GM13976 (cell line): ENCODE measurements at regions not wholly inside any gene's neighbourhood (a gene's known extent, or its start where the extent isn't known, plus 50 kb on each side); places are given as distances from the start of the nearest gene placed in this dataset.

ENCODE experiments used
- DNase-seq: peaks from one replicate; pipeline ENCODE4 v3.0.0; 2012; ENCODE audit warnings: low spot score
- CTCF ChIP-seq: IDR thresholded peaks from 2 replicates; pipeline ENCODE4 v1.5.1; 2012; ENCODE audit warnings: borderline replicate concordance, mild to moderate bottlenecking; ENCODE audit not compliant: insufficient read depth; ENCODE audit errors: extremely low read depth, missing control alignments, control extremely low read depth
- in situ Hi-C: fragments of 300-500 bp; cut with MboI; formaldehyde crosslinking; loops from one replicate; pipeline ENCODE4 v1.12.0; 2022; ENCODE audit warnings: low sequenced_read_pairs, mixed read lengths, inconsistent platforms; ENCODE audit not compliant: unreplicated experiment

- no peak for TF ChIP-seq CTCF
- in situ Hi-C loops: no loop called here
- no peak for DNase-seq
Measured at GRCh38 chr3:106748472-106749262, 628.6 kb upstream of the CCDC54 start.

- TF ChIP-seq CTCF: no peak
- no peak for DNase-seq
- in situ Hi-C loops: no loop called here
Measured at GRCh38 chr3:106750092-106750491, 627.1 kb upstream of the CCDC54 start.

- TF ChIP-seq CTCF: no peak
- no peak for DNase-seq
- in situ Hi-C loops: no loop called here
Measured at GRCh38 chr3:106755336-106755735, 621.9 kb upstream of the CCDC54 start.

- DNase-seq: no peak
- no peak for TF ChIP-seq CTCF
- in situ Hi-C loops: no loop called here
Measured at GRCh38 chr3:106756901-106757300, 620.3 kb upstream of the CCDC54 start.

GRCh38 chr3:106758459-106758858 is 618.8 kb upstream of the CCDC54 start:
- no peak for TF ChIP-seq CTCF
- no peak for DNase-seq
- in situ Hi-C loops: no loop called here

- TF ChIP-seq CTCF: no peak
- in situ Hi-C loops: no loop called here
- DNase-seq: no peak
Measured at GRCh38 chr3:106759731-106760130, 617.5 kb upstream of the CCDC54 start.
